ENCODE measurements at regions not wholly inside any gene's neighbourhood (a gene's known extent, or its start where the extent isn't known, plus 50 kb on each side); places are given as distances from the start of the nearest gene placed in this dataset.

- DNase-seq = no peak
Observed at GRCh38 chr4:38344929-38345328, 319.1 kb upstream of the KLF3 start.

- no peak for DNase-seq
Observed at GRCh38 chr4:38347251-38347650, 316.7 kb upstream of the KLF3 start.

- no peak for DNase-seq
Observed at GRCh38 chr4:38354421-38354820, 309.6 kb upstream of the KLF3 start.

GRCh38 chr4:38354872-38355271 is 309.1 kb upstream of the KLF3 start:
- DNase-seq = no peak

DNA sequence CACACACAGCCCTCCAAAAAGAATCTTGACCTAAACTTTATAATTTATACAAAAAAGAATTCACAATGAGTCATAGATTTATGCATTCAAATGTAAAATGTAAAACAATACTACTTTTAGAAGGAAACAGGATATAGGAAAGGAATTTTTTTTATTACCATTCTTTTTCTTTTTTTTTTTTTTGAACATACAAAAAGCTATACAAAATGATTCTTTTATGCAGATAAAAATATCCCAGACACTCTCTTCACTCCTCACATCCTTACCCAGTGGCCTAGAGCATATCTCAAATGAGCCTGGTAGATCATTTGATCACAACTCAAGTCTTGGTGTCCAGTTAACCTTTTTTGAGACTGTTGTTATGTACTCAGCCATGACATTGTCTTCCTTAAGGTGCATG is 307.3 kb upstream of the KLF3 start:
- no peak for DNase-seq

DNA sequence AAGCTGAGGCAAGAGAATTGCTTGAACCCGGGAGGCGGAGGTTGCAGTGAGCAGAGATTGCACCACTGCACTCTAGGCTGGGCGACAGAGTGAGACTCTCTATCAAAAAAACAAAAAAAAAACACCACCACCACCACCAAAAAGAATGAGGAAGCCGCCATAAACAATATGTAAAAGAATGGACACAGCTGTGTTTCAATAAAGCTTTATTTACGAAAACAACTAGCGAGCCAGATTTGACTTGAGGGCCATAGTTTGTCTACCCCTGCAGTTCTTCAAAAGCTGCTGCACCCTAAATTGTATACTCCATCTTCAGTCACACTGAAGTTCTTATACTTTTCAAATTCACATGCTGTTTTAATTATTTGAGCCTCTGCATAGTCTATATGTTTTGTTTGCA is 306.5 kb upstream of the KLF3 start:
- DNase-seq = no peak

- no peak for DNase-seq
Observed at GRCh38 chr4:38359113-38359512, 304.9 kb upstream of the KLF3 start.

DNA sequence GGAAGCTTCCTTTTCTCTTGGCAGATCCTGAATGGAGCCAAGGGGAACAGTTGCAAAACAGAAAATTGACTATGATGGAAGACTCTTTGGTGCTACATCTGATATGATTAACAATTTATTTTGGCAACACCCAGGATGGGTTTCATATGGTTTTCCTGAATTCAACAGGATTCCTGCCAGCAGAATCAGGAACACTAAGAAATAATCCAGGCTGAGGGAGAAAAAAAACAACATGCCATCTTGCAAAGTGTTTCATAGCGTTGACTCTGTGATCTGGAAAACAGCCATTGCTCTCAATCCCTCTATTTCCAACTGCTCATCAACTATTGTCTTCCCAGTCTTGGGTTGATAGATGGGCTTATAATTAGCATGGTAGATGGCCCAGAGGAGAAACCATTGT is 303.8 kb upstream of the KLF3 start:
- DNase-seq = no peak

DNA sequence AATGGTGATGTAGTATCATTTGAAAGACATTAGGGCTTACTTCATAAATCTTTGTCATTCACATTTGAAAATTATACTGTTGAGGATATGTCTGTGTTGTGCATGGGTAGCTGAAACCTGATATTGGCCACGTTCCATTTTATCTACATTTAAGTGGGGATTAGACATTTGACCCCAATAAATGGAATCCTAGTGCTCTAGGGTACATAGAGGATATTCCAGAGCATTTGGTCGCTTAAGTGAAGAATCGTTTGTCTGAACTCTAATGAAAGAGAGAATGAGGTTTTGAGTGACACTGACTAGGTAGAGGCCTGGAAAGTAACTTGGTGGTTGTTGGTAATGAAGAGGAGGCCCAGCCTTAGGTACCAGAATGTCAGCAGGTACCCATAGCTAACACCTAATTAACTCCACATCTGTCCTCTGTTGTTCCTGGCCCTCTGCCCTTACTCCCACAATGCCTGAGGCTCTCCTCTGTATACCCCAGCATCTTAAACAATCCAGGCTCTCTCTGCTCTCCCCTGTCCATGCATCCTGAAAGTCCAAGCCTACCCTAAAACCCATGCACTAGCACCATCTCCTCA is 299.5 kb upstream of the KLF3 start:
- DNase-seq = no peak

DNA sequence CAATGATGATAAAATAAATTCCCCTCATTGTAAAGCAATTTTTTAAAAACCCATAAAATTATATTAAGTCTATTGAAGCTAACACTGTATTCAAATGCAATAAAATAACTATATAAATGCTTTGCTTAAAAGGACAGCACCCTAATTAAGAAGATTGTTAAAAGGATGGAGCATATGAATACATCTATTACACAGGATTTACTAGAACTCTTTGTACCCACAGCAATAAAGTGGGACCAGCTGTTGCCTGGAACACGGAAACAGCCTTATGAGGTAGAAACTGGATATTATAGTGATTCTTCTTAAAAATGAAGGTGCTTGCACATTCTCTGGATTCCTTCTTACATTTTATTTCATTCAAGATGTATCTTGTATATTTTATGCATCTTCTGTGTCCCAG is 298.7 kb upstream of the KLF3 start:
- no peak for DNase-seq

GRCh38 chr4:38365748-38366310 is 298.2 kb upstream of the KLF3 start:
- DNase-seq = no peak

GRCh38 chr4:38366456-38366855 is 297.5 kb upstream of the KLF3 start:
- DNase-seq = no peak

- no peak for DNase-seq
Observed at GRCh38 chr4:38366997-38367396, 297.0 kb upstream of the KLF3 start.

DNA sequence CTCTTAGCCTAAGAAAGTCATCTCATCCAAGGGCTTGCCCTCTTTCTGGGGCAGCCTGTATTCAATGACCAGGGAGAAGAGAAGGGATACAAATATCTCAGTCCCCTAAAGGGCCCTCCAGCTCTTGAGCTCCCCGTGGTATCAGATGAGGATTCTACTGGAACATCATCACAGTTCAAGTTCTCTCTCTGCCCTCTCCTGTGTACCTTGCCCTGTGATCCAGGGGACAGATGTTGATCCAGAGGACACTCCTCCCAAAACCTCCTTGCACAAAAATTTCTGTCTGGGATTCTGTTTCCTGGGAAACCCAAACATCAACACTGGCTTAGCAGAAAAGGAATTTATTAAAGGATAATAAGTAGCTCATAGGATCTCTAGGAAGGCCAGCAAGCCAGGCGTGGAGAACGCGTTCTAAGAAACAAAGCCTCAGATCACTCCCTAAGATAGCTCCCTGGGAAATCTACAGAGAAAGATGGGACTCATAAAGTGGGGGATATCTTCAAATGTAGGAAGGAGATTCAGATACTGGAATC is 296.3 kb upstream of the KLF3 start:
- DNase-seq = no peak

- DNase-seq = no peak
Observed at GRCh38 chr4:38368613-38369012, 295.4 kb upstream of the KLF3 start.

GRCh38 chr4:38371391-38371851 is 292.6 kb upstream of the KLF3 start:
- DNase-seq = no peak

DNA sequence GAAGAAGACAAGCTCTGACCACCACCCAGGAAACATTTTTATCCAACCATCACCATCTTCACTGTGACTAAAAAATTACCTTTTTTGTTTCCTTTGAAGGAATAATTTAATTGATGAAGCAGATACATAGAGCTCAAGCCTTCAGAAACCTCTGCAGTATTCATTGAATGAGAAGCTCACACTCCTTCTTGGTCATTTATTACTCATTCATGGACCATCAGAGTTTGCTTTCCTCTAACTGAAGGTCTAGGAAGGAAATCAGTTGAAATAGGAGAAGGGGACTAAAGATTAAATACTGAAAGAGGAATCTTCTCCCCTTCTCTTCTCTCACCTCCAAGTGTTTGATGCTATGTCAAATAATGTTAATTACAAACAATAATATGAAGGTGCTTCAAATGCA is 290.6 kb upstream of the KLF3 start:
- DNase-seq = no peak

DNA sequence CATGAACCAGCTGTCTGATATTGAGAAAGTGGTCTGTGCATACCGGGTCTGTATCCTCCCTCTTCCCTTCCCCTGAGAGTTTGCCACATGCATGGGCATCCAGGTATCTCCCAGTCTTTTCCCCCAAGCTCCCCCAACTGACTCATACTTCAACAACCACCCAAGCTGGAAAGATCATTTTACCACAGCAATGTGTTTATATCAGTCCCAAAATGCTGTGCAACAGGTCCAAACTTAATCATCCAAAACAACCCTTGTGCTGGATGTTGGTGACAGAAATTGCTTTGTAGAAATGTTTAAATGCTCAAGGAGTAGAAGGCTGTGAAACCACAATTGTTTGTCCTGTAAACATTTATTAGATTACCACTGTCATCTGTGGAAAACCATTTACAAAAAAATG is 286.8 kb upstream of the KLF3 start:
- no peak for DNase-seq

- no peak for DNase-seq
Observed at GRCh38 chr4:38378478-38378877, 285.5 kb upstream of the KLF3 start.

GRCh38 chr4:38381788-38382187 is 282.2 kb upstream of the KLF3 start:
- no peak for DNase-seq

DNA sequence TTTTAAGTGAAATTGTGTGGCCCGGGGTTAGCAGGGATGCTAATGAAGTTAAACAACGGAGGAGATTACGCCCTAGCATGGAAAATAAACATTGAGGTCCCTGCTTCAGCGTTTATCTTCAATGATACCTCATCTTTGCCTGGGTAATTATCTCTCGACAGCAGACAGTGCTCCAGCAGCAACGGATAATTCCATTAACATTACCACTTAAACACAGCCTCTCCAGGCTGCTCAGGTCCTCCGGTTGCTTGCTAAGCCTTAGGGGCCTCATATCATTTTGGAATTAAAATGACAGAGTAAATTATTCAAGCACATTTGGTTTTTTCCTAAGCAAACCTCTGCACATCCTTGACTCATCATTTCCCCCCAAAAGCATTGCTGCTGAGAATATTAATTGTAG is 281.5 kb upstream of the KLF3 start:
- DNase-seq = no peak

DNA sequence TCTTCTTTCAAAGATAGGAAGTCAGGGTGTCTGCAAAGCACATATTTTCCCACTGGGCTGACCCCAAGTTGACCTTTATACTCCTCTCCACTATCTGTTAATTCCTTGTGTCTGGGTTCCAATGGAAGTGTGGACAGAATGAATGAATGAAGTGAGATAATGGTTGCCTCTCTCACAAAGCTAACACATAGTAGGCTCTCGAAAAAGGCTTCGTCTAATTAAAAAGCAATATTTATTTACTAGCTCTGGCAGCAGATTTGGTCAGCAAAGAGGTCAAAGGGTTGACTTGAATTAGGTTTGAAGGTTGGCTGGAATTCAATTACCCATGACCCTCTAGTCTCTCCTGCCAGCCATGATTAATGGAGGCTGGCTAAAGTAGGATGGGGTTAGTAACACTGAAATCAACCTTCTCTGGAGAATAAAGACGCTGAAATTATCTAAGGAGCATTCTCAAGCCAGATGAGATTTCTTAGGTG is 280.3 kb upstream of the KLF3 start:
- no peak for DNase-seq

- no peak for DNase-seq
Observed at GRCh38 chr4:38385093-38386004, 278.6 kb upstream of the KLF3 start.
